GM12874 (cell line): ENCODE measurements at regions not wholly inside any gene's neighbourhood (a gene's known extent, or its start where the extent isn't known, plus 50 kb on each side); places are given as distances from the start of the nearest gene placed in this dataset.

ENCODE experiments used
- CTCF ChIP-seq: IDR thresholded peaks from 2 replicates; pipeline ENCODE4 v1.5.1; 2011; ENCODE audit warnings: low read depth, mild to moderate bottlenecking, control low read depth, low read length, moderate library complexity; ENCODE audit not compliant: insufficient read depth

- TF ChIP-seq CTCF = no peak
These were observed 343.8 kb downstream of the PSAT1 start for GRCh38 chr9:78640728-78641127.

GRCh38 chr9:78644359-78644758 is 347.4 kb downstream of the PSAT1 start:
- no peak for TF ChIP-seq CTCF

GRCh38 chr9:78654324-78654723 is 357.4 kb downstream of the PSAT1 start:
- TF ChIP-seq CTCF = no peak

GRCh38 chr9:78663369-78663768 is 366.4 kb downstream of the PSAT1 start:
- no peak for TF ChIP-seq CTCF

- no peak for TF ChIP-seq CTCF
These were observed 367.4 kb downstream of the PSAT1 start for GRCh38 chr9:78664370-78664769.

- TF ChIP-seq CTCF = no peak
These were observed 370.0 kb downstream of the PSAT1 start for GRCh38 chr9:78666818-78667414.

GRCh38 chr9:78668148-78668832 is 371.4 kb downstream of the PSAT1 start:
- no peak for TF ChIP-seq CTCF

- no peak for TF ChIP-seq CTCF
These were observed 372.7 kb downstream of the PSAT1 start for GRCh38 chr9:78669591-78669990.
